SK-N-SH (cell line): ENCODE measurements at regions not wholly inside any gene's neighbourhood (a gene's known extent, or its start where the extent isn't known, plus 50 kb on each side); places are given as distances from the start of the nearest gene placed in this dataset.

Source experiments
- ELF1 ChIP-seq: IDR thresholded peaks from 2 replicates; pipeline ENCODE4 v1.4.0; 2012
- EZH2phosphoT487 ChIP-seq: fragments of 200-600 bp; sonication (generic); IDR thresholded peaks from 2 replicates; pipeline ENCODE4 v1.6.1; 2017; ENCODE audit warnings: low read depth, mixed run types, mild to moderate bottlenecking, antibody characterized with exemption, moderate library complexity, borderline replicate concordance
- FOXJ3 ChIP-seq: sonication (generic); formaldehyde crosslinking; IDR thresholded peaks from 2 replicates; pipeline ENCODE4 v1.5.1; 2020; ENCODE audit warnings: mild to moderate bottlenecking, missing genetic modification reagents
- MEF2A ChIP-seq: IDR thresholded peaks from 2 replicates; pipeline ENCODE4 v1.4.0; 2012; ENCODE audit warnings: low read depth, borderline replicate concordance
- POLR2AphosphoS5 ChIP-seq: IDR thresholded peaks from 2 replicates; pipeline ENCODE4 v1.6.1; 2012; ENCODE audit warnings: low read depth, low read length
- RXRA ChIP-seq: IDR thresholded peaks from 2 replicates; pipeline ENCODE4 v1.4.0; 2012; ENCODE audit warnings: low read depth, mild to moderate bottlenecking, borderline replicate concordance
- SIN3A ChIP-seq: IDR thresholded peaks from 2 replicates; pipeline ENCODE4 v1.6.1; 2012; ENCODE audit warnings: low read depth, mild to moderate bottlenecking, low read length, moderate library complexity, borderline replicate concordance
- TCF12 ChIP-seq: IDR thresholded peaks from 2 replicates; pipeline ENCODE4 v1.4.0; 2012
- TEAD4 ChIP-seq: IDR thresholded peaks from 2 replicates; pipeline ENCODE4 v1.4.0; 2012; ENCODE audit warnings: mild to moderate bottlenecking, borderline replicate concordance; ENCODE audit not compliant: insufficient read depth
- YY1 ChIP-seq: IDR thresholded peaks from 2 replicates; pipeline ENCODE4 v1.4.0; 2012; ENCODE audit warnings: low read depth, mild to moderate bottlenecking
- TF ChIP-seq, protein P1 (sequence below): IDR thresholded peaks from 2 replicates; pipeline ENCODE4; 2012
- TF ChIP-seq, protein P2 (sequence below): fragments of 200-600 bp; sonication (generic); IDR thresholded peaks from 2 replicates; pipeline ENCODE4 v1.6.1; 2017; ENCODE audit warnings: antibody characterized with exemption, mild to moderate bottlenecking, moderate library complexity
- TF ChIP-seq, protein P3 (sequence below): fragments of 150-350 bp; IDR thresholded peaks from 2 replicates; pipeline ENCODE4 v1.6.1; 2017; ENCODE audit warnings: antibody characterized with exemption, low read length, low read depth, borderline replicate concordance
- TF ChIP-seq, protein P4 (sequence below): IDR thresholded peaks from 2 replicates; pipeline ENCODE4 v1.4.0; 2012; ENCODE audit warnings: low read depth, borderline replicate concordance

DNA sequence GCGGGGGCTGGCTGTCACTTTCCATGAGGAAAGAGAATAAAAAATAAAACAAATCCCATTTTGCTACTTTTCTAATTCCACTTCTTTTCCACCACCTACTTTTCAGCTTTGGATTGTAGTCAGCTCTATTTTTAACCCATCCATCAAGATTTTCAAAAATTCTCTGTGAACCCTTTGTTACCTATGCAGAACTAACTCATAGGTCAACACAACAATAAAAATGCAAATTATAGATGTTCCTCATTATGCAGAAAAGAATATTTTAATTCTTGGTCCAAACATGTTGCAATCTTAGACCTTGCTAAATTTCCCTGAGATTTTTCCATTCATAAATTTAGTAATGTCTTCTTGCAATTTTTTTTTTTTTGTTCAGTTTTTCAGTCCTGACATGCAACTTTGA is 454.5 kb downstream of the ADAMTS20 start:
- TF ChIP-seq YY1: no peak
- TF ChIP-seq, protein P1, sequence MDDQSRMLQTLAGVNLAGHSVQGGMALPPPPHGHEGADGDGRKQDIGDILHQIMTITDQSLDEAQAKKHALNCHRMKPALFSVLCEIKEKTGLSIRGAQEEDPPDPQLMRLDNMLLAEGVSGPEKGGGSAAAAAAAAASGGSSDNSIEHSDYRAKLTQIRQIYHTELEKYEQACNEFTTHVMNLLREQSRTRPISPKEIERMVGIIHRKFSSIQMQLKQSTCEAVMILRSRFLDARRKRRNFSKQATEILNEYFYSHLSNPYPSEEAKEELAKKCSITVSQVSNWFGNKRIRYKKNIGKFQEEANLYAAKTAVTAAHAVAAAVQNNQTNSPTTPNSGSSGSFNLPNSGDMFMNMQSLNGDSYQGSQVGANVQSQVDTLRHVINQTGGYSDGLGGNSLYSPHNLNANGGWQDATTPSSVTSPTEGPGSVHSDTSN: no peak
- TF ChIP-seq, protein P2, sequence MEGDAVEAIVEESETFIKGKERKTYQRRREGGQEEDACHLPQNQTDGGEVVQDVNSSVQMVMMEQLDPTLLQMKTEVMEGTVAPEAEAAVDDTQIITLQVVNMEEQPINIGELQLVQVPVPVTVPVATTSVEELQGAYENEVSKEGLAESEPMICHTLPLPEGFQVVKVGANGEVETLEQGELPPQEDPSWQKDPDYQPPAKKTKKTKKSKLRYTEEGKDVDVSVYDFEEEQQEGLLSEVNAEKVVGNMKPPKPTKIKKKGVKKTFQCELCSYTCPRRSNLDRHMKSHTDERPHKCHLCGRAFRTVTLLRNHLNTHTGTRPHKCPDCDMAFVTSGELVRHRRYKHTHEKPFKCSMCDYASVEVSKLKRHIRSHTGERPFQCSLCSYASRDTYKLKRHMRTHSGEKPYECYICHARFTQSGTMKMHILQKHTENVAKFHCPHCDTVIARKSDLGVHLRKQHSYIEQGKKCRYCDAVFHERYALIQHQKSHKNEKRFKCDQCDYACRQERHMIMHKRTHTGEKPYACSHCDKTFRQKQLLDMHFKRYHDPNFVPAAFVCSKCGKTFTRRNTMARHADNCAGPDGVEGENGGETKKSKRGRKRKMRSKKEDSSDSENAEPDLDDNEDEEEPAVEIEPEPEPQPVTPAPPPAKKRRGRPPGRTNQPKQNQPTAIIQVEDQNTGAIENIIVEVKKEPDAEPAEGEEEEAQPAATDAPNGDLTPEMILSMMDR: no peak
- TF ChIP-seq POLR2AphosphoS5: no peak
- no peak for TF ChIP-seq FOXJ3 (CRISPR knock-in tag)
- no peak for TF ChIP-seq RXRA
- TF ChIP-seq SIN3A: no peak
- no peak for TF ChIP-seq ELF1
- TF ChIP-seq, protein P3, sequence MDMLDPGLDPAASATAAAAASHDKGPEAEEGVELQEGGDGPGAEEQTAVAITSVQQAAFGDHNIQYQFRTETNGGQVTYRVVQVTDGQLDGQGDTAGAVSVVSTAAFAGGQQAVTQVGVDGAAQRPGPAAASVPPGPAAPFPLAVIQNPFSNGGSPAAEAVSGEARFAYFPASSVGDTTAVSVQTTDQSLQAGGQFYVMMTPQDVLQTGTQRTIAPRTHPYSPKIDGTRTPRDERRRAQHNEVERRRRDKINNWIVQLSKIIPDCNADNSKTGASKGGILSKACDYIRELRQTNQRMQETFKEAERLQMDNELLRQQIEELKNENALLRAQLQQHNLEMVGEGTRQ: no peak
- no peak for TF ChIP-seq MEF2A
- TF ChIP-seq EZH2phosphoT487: no peak
- no peak for TF ChIP-seq TCF12
- TF ChIP-seq TEAD4: no peak
- TF ChIP-seq, protein P4, sequence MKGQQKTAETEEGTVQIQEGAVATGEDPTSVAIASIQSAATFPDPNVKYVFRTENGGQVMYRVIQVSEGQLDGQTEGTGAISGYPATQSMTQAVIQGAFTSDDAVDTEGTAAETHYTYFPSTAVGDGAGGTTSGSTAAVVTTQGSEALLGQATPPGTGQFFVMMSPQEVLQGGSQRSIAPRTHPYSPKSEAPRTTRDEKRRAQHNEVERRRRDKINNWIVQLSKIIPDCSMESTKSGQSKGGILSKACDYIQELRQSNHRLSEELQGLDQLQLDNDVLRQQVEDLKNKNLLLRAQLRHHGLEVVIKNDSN: no peak
